NOMO-1 treated with DMSO at 0.1 percent for 48 hours (cell line): ENCODE measurements at regions not wholly inside any gene's neighbourhood (a gene's known extent, or its start where the extent isn't known, plus 50 kb on each side); places are given as distances from the start of the nearest gene placed in this dataset.

Experiments
- DNase-seq: peaks from one replicate; lab custom pipeline; 2025; ENCODE audit not compliant: unreplicated experiment; lab: John Stamatoyannopoulos, UW

DNA sequence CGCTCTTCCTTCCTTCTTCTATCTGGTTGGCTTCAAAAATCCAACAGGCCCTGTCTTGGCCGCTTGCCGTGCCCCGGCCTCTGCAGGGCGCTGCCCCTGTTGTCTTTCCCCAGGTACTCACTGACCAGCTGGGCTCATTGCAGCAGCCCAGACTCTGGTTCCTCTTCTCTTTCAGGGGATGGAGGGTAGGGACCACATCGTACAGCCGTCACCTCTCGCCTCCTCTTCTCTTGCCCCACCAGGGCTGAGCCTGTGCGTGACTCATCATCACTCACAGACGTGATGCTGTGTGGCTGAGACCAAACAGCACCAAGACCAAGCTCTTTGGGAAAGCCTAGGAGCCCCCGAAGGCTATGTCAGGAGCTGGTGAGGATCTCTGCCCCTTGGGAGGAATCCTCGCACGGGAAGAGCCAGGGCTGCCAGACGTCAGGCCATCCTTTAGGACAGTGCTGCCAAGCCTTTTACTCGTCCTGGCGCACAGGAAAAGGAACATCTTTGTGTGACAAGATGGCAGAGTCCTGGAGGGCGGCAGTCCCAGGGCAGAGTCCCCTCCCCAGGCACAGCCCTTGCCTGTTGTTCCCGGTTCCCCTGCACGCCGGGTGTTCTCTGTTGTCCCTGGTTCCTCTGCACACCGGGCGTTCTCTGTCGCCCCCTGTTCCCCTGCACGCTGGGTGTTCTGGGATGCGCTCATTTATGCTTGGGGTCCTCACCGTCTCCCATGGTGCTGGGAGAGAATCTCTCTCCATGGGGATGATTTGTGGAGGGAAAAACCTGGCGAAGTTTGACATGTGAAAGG, 188.5 kb upstream of the SHH start:
- peak; percentile 24 for DNase-seq

DNA sequence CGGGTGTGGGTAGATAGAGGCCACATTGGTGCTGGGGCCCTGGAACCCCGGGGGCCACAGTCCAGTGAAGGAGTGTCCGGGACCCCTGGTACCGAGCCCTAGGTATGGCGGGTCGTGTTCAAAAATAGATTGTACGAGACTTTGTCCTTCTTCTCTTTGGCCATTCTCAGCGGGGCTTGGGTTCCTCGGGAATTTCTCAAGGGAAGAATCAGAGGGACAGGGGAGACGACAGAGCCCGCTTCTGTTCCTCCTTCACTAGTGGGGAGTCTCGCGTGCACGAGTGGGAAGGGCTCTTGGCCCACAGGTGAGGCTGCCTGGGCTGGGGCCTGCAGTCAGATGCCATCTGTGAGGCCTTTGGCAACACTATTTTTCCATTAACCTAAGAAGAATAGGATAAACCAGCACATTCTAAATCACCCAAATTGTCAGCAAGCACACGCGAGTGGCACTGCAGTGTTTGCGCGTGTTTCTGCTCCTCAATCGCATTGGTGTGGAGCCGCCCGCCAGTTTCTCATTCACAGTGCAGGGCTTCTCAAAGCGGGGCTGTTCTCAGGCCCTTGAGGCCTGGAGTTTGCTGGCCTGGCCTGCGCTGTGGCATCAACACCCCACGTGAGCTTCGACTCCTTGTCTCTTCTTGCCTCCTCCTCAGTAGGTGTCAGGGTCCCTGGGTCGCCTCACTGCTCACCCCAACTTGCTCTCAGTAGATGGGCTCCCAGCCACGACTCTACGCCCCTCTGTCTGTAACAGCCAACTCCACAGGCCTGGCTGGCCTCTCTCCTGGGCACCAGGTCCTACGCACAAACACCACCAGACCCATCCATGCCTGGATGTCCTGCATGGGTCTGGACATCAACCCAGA, 187.6 kb upstream of the SHH start:
- no peak for DNase-seq

GRCh38 chr7:155998766-155999630, 186.7 kb upstream of the SHH start:
- DNase-seq, result no peak

DNA sequence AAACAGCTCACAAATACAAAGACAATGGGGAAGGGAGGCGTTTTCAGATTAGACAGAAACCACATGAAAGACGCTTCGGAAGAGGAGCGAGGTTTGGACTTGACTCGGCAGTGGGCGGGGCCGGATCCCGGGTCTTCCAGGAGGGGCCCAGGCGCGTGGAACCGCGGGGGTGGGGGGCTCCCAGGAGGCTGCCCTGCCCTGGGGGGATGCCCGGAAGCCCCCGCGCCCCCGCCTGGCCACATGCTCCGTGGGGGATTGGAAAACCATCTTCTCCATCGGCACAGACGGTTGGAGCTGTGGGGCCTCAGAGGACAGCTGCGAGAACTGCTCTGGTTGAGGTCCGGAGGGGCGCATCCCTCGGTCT, 186.0 kb upstream of the SHH start:
- no peak for DNase-seq

GRCh38 chr7:155997431-155998327, 185.4 kb upstream of the SHH start:
- no peak for DNase-seq

- DNase-seq, result no peak
Measured at GRCh38 chr7:155996718-155997280, 184.5 kb upstream of the SHH start.

DNA sequence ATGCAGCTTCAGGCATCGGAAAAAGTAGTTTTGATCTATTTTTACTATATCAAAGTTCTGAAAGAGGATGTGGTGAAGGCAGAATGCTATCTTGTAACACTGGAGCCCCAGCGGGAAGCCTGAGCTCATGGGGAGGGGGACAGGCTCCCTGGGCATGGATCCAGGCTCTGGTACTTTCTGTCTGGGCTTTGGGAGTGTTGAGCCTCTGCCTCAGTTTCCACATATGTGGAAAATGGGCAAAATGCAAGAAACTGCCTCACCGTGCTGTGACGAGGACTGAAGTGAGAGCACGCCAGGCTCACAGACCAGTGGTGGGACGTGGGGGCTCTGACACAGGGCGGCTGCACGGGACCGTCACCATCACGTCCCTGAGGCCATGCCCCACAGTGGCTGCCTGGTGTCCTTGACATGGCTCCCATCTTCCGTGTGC, 182.9 kb upstream of the SHH start:
- peak; percentile 66 for DNase-seq

DNA sequence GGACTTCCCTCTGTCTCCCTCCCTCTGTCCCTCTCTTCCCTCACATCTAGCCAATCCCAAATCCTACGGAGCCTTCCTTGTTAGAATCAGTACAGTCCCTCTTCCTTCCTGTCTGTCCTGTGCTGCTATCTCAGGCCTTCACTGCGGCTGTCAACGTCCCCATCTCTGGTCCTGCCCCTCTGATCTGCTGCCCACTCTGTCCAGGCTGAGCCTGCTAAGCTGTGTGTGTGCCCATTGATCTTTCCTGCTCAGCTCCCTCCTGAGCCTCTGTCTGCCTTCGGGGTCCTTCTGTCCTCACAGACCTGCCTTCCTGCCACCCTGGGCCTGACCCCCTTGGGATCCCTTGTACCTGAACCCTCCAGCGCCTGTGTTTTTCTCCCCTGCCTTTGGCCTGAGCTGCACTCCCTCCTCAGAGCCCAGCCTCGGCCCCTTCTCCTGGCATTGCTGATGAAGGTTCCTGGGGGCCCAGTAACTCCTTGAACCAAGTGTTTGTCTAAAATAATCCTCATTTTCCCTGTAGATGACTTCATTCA, 182.1 kb upstream of the SHH start:
- DNase-seq, result no peak

DNA sequence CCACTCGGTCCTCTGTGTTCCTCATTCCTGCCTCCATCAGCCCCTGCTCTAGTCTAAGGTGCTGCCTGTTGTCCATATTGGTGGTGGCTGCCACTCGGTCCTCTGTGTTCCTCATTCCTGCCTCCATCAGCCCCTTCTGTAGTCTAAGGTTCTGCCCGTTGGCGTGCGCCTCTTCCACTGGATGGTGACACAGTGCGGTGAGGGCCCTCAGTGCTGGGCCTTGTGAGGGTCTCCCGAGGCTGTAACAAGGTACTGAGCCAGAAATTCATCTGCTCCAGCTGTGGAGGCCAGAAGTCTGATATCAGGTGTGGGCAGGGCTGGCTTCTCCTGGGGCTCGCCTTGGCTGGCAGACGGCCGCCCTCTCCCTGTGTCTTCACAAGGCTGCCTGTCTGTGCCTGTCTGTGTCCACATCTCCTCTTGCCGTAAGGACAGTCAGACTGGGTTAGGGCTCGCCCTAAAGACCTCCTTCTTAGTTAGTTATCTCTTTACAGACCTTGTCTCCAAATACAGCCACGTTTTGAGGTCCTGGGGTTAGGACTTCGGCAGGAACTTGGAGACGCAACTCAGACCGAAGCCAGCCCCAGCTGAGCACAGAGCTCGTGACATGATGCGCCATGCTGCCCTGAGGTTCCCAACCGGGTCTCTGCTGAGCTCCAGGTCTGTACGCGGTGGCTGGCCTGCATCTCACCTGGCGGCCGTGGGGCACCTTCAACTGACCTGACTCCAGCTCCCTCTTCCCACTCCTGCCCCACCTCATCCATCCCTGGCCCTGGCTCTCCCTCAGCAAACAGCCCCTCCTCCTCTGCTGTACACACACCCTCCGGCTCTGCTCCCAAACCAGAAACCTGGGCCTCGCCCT, 181.4 kb upstream of the SHH start:
- no peak for DNase-seq

DNA sequence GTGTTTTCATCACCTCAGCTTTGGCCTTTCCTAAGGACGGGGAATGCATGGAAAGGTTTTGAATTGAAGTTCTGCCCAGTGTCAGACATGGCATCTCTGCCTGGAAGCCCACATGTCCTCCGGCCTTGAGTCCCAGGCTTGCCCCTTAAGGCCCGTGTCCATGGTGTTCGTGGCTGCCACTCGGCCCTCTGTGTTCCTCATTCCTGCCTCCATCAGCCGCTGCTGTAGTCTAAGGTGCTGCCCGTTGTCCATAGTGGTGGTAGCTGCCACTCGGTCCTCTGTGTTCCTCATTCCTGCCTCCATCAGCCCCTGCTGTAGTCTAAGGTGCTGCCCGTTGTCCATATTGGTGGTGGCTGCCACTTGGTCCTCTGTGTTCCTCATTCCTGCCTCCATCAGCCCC, 180.7 kb upstream of the SHH start:
- no peak for DNase-seq

DNA sequence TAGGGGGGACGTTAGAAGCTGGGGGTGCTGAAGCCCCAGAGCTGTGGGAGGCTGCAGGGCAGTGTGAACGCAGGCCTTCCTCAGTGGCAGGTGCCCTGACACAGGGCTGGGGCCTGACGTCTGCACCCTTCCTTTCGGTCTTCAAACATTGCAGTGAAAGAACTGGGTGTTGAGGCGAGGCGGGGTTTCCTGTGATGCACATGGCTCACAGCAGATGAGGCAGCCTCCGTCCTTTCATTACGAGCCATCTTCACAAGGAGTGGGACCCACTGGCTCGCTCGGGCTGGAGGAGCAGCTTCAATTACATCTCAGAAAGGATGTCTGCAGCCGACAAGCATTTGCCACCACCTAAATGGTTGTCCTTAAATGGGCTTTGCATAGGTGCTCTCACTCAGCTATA, 180.3 kb upstream of the SHH start:
- DNase-seq, result no peak

GRCh38 chr7:155992107-155992506, 179.8 kb upstream of the SHH start:
- no peak for DNase-seq

GRCh38 chr7:155991470-155991869, 179.2 kb upstream of the SHH start:
- DNase-seq, result no peak

GRCh38 chr7:155988416-155988815, 176.2 kb upstream of the SHH start:
- DNase-seq, result no peak

- no peak for DNase-seq
Measured at GRCh38 chr7:155987681-155988235, 175.5 kb upstream of the SHH start.

DNA sequence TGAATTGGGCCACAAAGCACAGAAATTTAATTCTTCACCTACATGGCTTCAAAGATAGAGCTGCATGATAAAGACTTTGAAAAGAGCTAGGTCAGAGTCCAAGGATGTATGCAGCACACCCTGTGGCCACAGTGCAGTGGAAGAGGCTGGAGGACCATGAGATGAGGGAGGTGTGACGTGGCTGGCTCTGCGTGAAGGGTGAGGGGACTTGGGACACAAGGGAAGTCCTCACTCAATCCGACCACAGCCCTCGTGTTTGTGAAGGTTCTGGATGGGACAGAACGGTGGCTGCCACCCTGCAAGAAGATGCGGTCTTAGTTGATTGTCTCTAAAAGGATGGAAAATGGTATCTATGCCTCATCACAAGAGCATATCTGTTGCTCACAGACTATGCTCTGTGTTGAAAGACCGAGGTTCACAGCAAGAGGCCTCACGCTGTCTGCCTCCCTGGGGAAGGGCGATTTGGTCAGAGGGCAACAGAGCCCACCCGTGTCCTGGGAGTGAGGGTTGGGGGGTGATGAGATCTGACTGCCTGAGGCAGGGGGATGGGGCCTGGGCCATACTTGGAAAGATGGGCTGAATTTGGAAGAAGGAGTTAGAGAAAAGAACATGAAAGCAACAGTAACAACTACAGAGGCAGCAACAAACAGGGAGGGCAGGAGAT, 174.4 kb upstream of the SHH start:
- DNase-seq, result no peak

- DNase-seq, result no peak
Measured at GRCh38 chr7:155985518-155986250, 173.4 kb upstream of the SHH start.
